Adrenal gland (tissue), 5 donors: ENCODE measurements at regions not wholly inside any gene's neighbourhood (a gene's known extent, or its start where the extent isn't known, plus 50 kb on each side); places are given as distances from the start of the nearest gene placed in this dataset.

Experiments used
- POLR2A ChIP-seq, 2 donors: fragments of 450-650 bp; IDR thresholded peaks; one replicate each; pipeline ENCODE4 v1.6.1; 2017; ENCODE audit warnings: antibody characterized with exemption in 2 of 2, mild to moderate bottlenecking in 2 of 2, moderate library complexity in 1 of 2
- TF ChIP-seq, protein P1 (sequence below), 6 experiments: fragments of 450-650 bp in 4 of 6; fragments of 200-600 bp in 2 of 6; sonication (generic) in 1 of 6; IDR thresholded peaks; 1 replicate in 5 of 6; 2 replicates in 1 of 6; pipeline versions ENCODE4 v1.5.1 to v1.8.0; 2016 to 2021; ENCODE audit warnings: antibody characterized with exemption in 6 of 6, mild to moderate bottlenecking in 2 of 6, moderate library complexity in 1 of 6
- donor health status: DM: no; HTN: no; CAD: no.

DNA sequence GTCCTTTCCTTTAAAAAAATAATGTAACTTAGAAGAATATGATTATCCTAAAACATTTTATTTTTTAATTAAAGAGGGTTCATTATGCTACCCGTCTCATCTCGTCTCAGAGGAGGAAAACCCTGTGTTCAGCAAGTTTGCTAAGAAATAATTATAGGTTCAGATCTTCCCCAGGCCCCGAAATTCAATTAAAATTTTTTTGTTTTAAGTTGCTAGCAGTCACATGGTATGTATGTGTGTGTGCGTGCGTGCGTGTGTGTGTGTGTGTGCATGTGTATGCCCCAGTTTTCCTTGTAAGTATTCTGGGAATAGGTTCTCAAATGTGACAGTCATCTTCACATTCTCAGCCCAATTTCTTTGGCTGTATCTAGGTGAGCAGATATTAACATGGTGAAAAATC, 86.6 kb upstream of the HOXC13 start:
- no peak for TF ChIP-seq POLR2A (IDR thresholded peaks at IDR 0.05)
- TF ChIP-seq, protein P1, sequence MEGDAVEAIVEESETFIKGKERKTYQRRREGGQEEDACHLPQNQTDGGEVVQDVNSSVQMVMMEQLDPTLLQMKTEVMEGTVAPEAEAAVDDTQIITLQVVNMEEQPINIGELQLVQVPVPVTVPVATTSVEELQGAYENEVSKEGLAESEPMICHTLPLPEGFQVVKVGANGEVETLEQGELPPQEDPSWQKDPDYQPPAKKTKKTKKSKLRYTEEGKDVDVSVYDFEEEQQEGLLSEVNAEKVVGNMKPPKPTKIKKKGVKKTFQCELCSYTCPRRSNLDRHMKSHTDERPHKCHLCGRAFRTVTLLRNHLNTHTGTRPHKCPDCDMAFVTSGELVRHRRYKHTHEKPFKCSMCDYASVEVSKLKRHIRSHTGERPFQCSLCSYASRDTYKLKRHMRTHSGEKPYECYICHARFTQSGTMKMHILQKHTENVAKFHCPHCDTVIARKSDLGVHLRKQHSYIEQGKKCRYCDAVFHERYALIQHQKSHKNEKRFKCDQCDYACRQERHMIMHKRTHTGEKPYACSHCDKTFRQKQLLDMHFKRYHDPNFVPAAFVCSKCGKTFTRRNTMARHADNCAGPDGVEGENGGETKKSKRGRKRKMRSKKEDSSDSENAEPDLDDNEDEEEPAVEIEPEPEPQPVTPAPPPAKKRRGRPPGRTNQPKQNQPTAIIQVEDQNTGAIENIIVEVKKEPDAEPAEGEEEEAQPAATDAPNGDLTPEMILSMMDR (IDR thresholded peaks at IDR 0.05): no peak
